ENCODE measurements at regions not wholly inside any gene's neighbourhood (a gene's known extent, or its start where the extent isn't known, plus 50 kb on each side); places are given as distances from the start of the nearest gene placed in this dataset.

GRCh38 chr7:423312-424260, 96.1 kb downstream of the PDGFA start:
- TF ChIP-seq CTCF (IDR thresholded peaks at IDR 0.05) (no peak), POLR2A (IDR thresholded peaks at IDR 0.05) (no peak)

All from heart left ventricle (tissue), 13 donors.